HG03139 (cell line): ENCODE measurements at regions not wholly inside any gene's neighbourhood (a gene's known extent, or its start where the extent isn't known, plus 50 kb on each side); places are given as distances from the start of the nearest gene placed in this dataset.
"Not testable (repeated sequence)": the region's sequence is repeated elsewhere in the genome, so short reads cannot be mapped to it uniquely, and the experiment has no call there.

Experiments used
- ATAC-seq: cut with Tn5 transposase; IDR thresholded peaks from one replicate; pipeline ENCODE4 v1.9.1; 2021; ENCODE audit not compliant: unreplicated experiment

GRCh38 chr1:72969461-72969860 is 687.1 kb upstream of the NEGR1 start:
- no peak for ATAC-seq

GRCh38 chr1:72954943-72955342 is 672.6 kb upstream of the NEGR1 start:
- no peak for ATAC-seq

GRCh38 chr1:72950900-72951299 is 668.6 kb upstream of the NEGR1 start:
- ATAC-seq = not testable (repeated sequence)

- ATAC-seq = no peak
Measured at GRCh38 chr1:72946903-72947499, 664.7 kb upstream of the NEGR1 start.

GRCh38 chr1:72942008-72942407 is 659.7 kb upstream of the NEGR1 start:
- ATAC-seq = no peak

- ATAC-seq = no peak
Measured at GRCh38 chr1:72938408-72938807, 656.1 kb upstream of the NEGR1 start.

GRCh38 chr1:72937905-72938304 is 655.6 kb upstream of the NEGR1 start:
- ATAC-seq = no peak

GRCh38 chr1:72936942-72937341 is 654.6 kb upstream of the NEGR1 start:
- ATAC-seq = no peak

- no peak for ATAC-seq
Measured at GRCh38 chr1:72936151-72936740, 653.9 kb upstream of the NEGR1 start.

GRCh38 chr1:72932025-72932424 is 649.7 kb upstream of the NEGR1 start:
- ATAC-seq = no peak

GRCh38 chr1:72930528-72930927 is 648.2 kb upstream of the NEGR1 start:
- no peak for ATAC-seq

- no peak for ATAC-seq
Measured at GRCh38 chr1:72918940-72919339, 636.6 kb upstream of the NEGR1 start.

- ATAC-seq = no peak
Measured at GRCh38 chr1:72917920-72918319, 635.6 kb upstream of the NEGR1 start.

- ATAC-seq = no peak
Measured at GRCh38 chr1:72915581-72915980, 633.2 kb upstream of the NEGR1 start.

- ATAC-seq = no peak
Measured at GRCh38 chr1:72911656-72912055, 629.3 kb upstream of the NEGR1 start.

- no peak for ATAC-seq
Measured at GRCh38 chr1:72896256-72896655, 613.9 kb upstream of the NEGR1 start.

- ATAC-seq = no peak
Measured at GRCh38 chr1:72892461-72892860, 610.1 kb upstream of the NEGR1 start.

- no peak for ATAC-seq
Measured at GRCh38 chr1:72891976-72892375, 609.6 kb upstream of the NEGR1 start.

GRCh38 chr1:72885841-72886240 is 603.5 kb upstream of the NEGR1 start:
- no peak for ATAC-seq

GRCh38 chr1:72885017-72885416 is 602.7 kb upstream of the NEGR1 start:
- no peak for ATAC-seq

GRCh38 chr1:72869873-72870272 is 587.5 kb upstream of the NEGR1 start:
- ATAC-seq = no peak

GRCh38 chr1:72869441-72869840 is 587.1 kb upstream of the NEGR1 start:
- no peak for ATAC-seq

- ATAC-seq = no peak
Measured at GRCh38 chr1:72851597-72851996, 569.3 kb upstream of the NEGR1 start.
